Urinary bladder (tissue), 3 donors: ENCODE measurements at regions not wholly inside any gene's neighbourhood (a gene's known extent, or its start where the extent isn't known, plus 50 kb on each side); places are given as distances from the start of the nearest gene placed in this dataset.

Experiments
- DNase-seq: peaks from one replicate; pipeline ENCODE4 v3.0.0-alpha.2; 2015; ENCODE audit errors: extremely low spot score
- H3K27ac ChIP-seq: one replicate; pipeline ENCODE4 v1.5.1; 2013; ENCODE audit warnings: low read depth, mild to moderate bottlenecking, moderate library complexity
- H3K36me3 ChIP-seq: one replicate; pipeline ENCODE4 v1.6.1; 2013; ENCODE audit warnings: mild to moderate bottlenecking, moderate library complexity; ENCODE audit not compliant: insufficient read depth
- H3K4me1 ChIP-seq: one replicate; pipeline ENCODE4 v1.6.1; 2013; ENCODE audit warnings: mild to moderate bottlenecking, moderate library complexity; ENCODE audit not compliant: insufficient read depth
- H3K4me3 ChIP-seq: one replicate; pipeline ENCODE4 v1.5.1; 2013; ENCODE audit warnings: low read depth, low read length
- WGBS: extraction: QIAGEN DNeasy Blood & Tissue Kit; methylation state at CpG from one replicate; pipeline ENCODE4 v1.1.7; 2013; 5-methylcytosine and 5-hydroxymethylcytosine counted together
- donor health status: healthy with polysubstance abuse.
- donor health status: healthy.

GRCh38 chr18:24546307-24546706, 85.9 kb downstream of the HRH4 start:
- 87% methylated on average over 4 of the region's 4 CpGs for whole genome bisulfite sequencing
- DNase-seq = no peak
- no peaks in the 10 kb centered on the region for H3K36me3 ChIP-seq

GRCh38 chr18:24548583-24548982, 88.1 kb downstream of the HRH4 start:
- 91% methylated on average over 4 of the region's 4 CpGs for WGBS
- no peak overlapping the region for H3K4me3 ChIP-seq
- H3K4me1 ChIP-seq = no peaks in the 10 kb centered on the region
- DNase-seq = no peak
- no peak overlapping the region for H3K27ac ChIP-seq
- H3K36me3 ChIP-seq = no peaks in the 10 kb centered on the region

More at GRCh38 chr18:24546307-24546706, 85.9 kb downstream of the HRH4 start:
- no peak overlapping the region for H3K4me3 ChIP-seq
- no peak overlapping the region for H3K27ac ChIP-seq
- H3K4me1 ChIP-seq = no peaks in the 10 kb centered on the region

GRCh38 chr18:24552218-24552617, 91.8 kb downstream of the HRH4 start:
- Histone ChIP-seq H3K4me3 (no peak overlapping the region), H3K4me1 (no peaks in the 10 kb centered on the region), H3K27ac (no peak overlapping the region), H3K36me3 (no peaks in the 10 kb centered on the region)
- 78% methylated on average over 4 of the region's 4 CpGs for WGBS
- no peak for DNase-seq

GRCh38 chr18:24553571-24554285, 93.3 kb downstream of the HRH4 start:
- no peak overlapping the region for H3K27ac ChIP-seq
- no peak overlapping the region for H3K4me3 ChIP-seq
- 62% methylated on average over 6 of the region's 6 CpGs for WGBS
- DNase-seq = no peak
- H3K36me3 ChIP-seq = no peaks in the 10 kb centered on the region
- H3K4me1 ChIP-seq = no peaks in the 10 kb centered on the region

GRCh38 chr18:24558403-24558802, 98.0 kb downstream of the HRH4 start:
- 80% methylated on average over 7 of the region's 7 CpGs for WGBS
- Histone ChIP-seq H3K27ac (no peak overlapping the region), H3K4me3 (no peak overlapping the region), H3K36me3 (no peaks in the 10 kb centered on the region), H3K4me1 (no peaks in the 10 kb centered on the region)
- DNase-seq = no peak

- DNase-seq = no peak
- 31% methylated on average over 4 of the region's 4 CpGs for WGBS
Observed at GRCh38 chr18:24559526-24559925, 99.1 kb downstream of the HRH4 start.

GRCh38 chr18:24560511-24560981, 100.1 kb downstream of the HRH4 start:
- DNase-seq = no peak

More at GRCh38 chr18:24559526-24559925, 99.1 kb downstream of the HRH4 start:
- H3K27ac ChIP-seq = no peak overlapping the region
- H3K4me3 ChIP-seq = no peak overlapping the region
- no peaks in the 10 kb centered on the region for H3K4me1 ChIP-seq
- no peaks in the 10 kb centered on the region for H3K36me3 ChIP-seq

GRCh38 chr18:24561369-24561965, 101.0 kb downstream of the HRH4 start:
- 84% methylated on average over 8 of the region's 8 CpGs for WGBS
- DNase-seq = no peak
- H3K4me1 ChIP-seq = no peaks in the 10 kb centered on the region

More at GRCh38 chr18:24560511-24560981, 100.1 kb downstream of the HRH4 start:
- H3K4me1 ChIP-seq = no peaks in the 10 kb centered on the region
- no peaks in the 10 kb centered on the region for H3K36me3 ChIP-seq
- 51% methylated on average over 7 of the region's 7 CpGs for WGBS
- no peak overlapping the region for H3K4me3 ChIP-seq
- H3K27ac ChIP-seq = no peak overlapping the region

GRCh38 chr18:24567199-24567598, 106.8 kb downstream of the HRH4 start:
- H3K27ac ChIP-seq = no peak overlapping the region
- H3K36me3 ChIP-seq = no peaks in the 10 kb centered on the region
- H3K4me3 ChIP-seq = no peak overlapping the region
- 87% methylated on average over 4 of the region's 4 CpGs for WGBS
- no peak for DNase-seq
- no peaks in the 10 kb centered on the region for H3K4me1 ChIP-seq

More at GRCh38 chr18:24561369-24561965, 101.0 kb downstream of the HRH4 start:
- Histone ChIP-seq H3K4me3 (no peak overlapping the region), H3K27ac (no peak overlapping the region), H3K36me3 (no peaks in the 10 kb centered on the region)

- Histone ChIP-seq H3K27ac (no peak overlapping the region), H3K4me1 (no peaks in the 10 kb centered on the region), H3K36me3 (no peaks in the 10 kb centered on the region), H3K4me3 (no peak overlapping the region)
- WGBS = 70% methylated on average over 4 of the region's 4 CpGs
- no peak for DNase-seq
Observed at GRCh38 chr18:24570716-24571115, 110.3 kb downstream of the HRH4 start.

- 79% methylated on average over 5 of the region's 5 CpGs for WGBS
- H3K36me3 ChIP-seq = no peaks in the 10 kb centered on the region
Observed at GRCh38 chr18:24582771-24583170, 122.3 kb downstream of the HRH4 start.

GRCh38 chr18:24584205-24584604, 123.8 kb downstream of the HRH4 start:
- H3K4me3 ChIP-seq = no peak overlapping the region
- H3K36me3 ChIP-seq = no peaks in the 10 kb centered on the region
- H3K27ac ChIP-seq = no peak overlapping the region
- DNase-seq = no peak
- no peaks in the 10 kb centered on the region for H3K4me1 ChIP-seq
- 88% methylated on average over 8 of the region's 8 CpGs for WGBS

More at GRCh38 chr18:24582771-24583170, 122.3 kb downstream of the HRH4 start:
- Histone ChIP-seq H3K4me1 (no peaks in the 10 kb centered on the region), H3K4me3 (no peak overlapping the region), H3K27ac (no peak overlapping the region)
- DNase-seq = no peak

- 37% methylated on average over 5 of the region's 5 CpGs for WGBS
- no peak overlapping the region for H3K27ac ChIP-seq
- H3K36me3 ChIP-seq = no peaks in the 10 kb centered on the region
- no peaks in the 10 kb centered on the region for H3K4me1 ChIP-seq
- no peak overlapping the region for H3K4me3 ChIP-seq
- DNase-seq = peak; percentile 5
Observed at GRCh38 chr18:24584813-24585212, 124.4 kb downstream of the HRH4 start.

- no peaks in the 10 kb centered on the region for H3K4me1 ChIP-seq
- H3K27ac ChIP-seq = no peak overlapping the region
- WGBS = 34% methylated on average over 6 of the region's 6 CpGs
- no peak overlapping the region for H3K4me3 ChIP-seq
- H3K36me3 ChIP-seq = no peaks in the 10 kb centered on the region
- no peak for DNase-seq
Observed at GRCh38 chr18:24585996-24586566, 125.6 kb downstream of the HRH4 start.
